ENCODE measurements at regions not wholly inside any gene's neighbourhood (a gene's known extent, or its start where the extent isn't known, plus 50 kb on each side); places are given as distances from the start of the nearest gene placed in this dataset.

GRCh38 chr9:91025856-91026255 is 224.2 kb downstream of the SYK start:
- DNase-seq = no peak

GRCh38 chr9:91026266-91026665 is 224.6 kb downstream of the SYK start:
- DNase-seq = no peak

GRCh38 chr9:91027005-91027404 is 225.4 kb downstream of the SYK start:
- no peak for DNase-seq

GRCh38 chr9:91028166-91028827 is 226.7 kb downstream of the SYK start:
- no peak for DNase-seq

- no peak for DNase-seq
Observed at GRCh38 chr9:91029650-91030361, 228.2 kb downstream of the SYK start.

GRCh38 chr9:91032121-91032531 is 230.5 kb downstream of the SYK start:
- DNase-seq = no peak

- DNase-seq = no peak
Observed at GRCh38 chr9:91033270-91033669, 231.7 kb downstream of the SYK start.

- no peak for DNase-seq
Observed at GRCh38 chr9:91033797-91034196, 232.2 kb downstream of the SYK start.

GRCh38 chr9:91034521-91034920 is 232.9 kb downstream of the SYK start:
- no peak for DNase-seq

GRCh38 chr9:91034976-91035824 is 233.6 kb downstream of the SYK start:
- DNase-seq = no peak

GRCh38 chr9:91035825-91036208 is 234.2 kb downstream of the SYK start:
- DNase-seq = no peak

GRCh38 chr9:91036356-91036755 is 234.7 kb downstream of the SYK start:
- no peak for DNase-seq

GRCh38 chr9:91036826-91037510 is 235.3 kb downstream of the SYK start:
- peak in 1 of 2 experiments; percentile 47 for DNase-seq

- no peak for DNase-seq
Observed at GRCh38 chr9:91037511-91038482, 236.2 kb downstream of the SYK start.

- DNase-seq = no peak
Observed at GRCh38 chr9:91038483-91039124, 237.0 kb downstream of the SYK start.

GRCh38 chr9:91039125-91039834 is 237.7 kb downstream of the SYK start:
- no peak for DNase-seq

GRCh38 chr9:91039835-91040140 is 238.2 kb downstream of the SYK start:
- DNase-seq = no peak

- DNase-seq = no peak
Observed at GRCh38 chr9:91040371-91041215, 239.0 kb downstream of the SYK start.

- DNase-seq = no peak
Observed at GRCh38 chr9:91042024-91042423, 240.4 kb downstream of the SYK start.

GRCh38 chr9:91042541-91042940 is 240.9 kb downstream of the SYK start:
- DNase-seq = no peak
